MG63 (cell line): ENCODE measurements at regions not wholly inside any gene's neighbourhood (a gene's known extent, or its start where the extent isn't known, plus 50 kb on each side); places are given as distances from the start of the nearest gene placed in this dataset.
"Not testable (repeated sequence)": the region's sequence is repeated elsewhere in the genome, so short reads cannot be mapped to it uniquely, and the experiment has no call there.

ENCODE experiments used
- DNase-seq: peaks from one replicate; pipeline ENCODE4 v3.0.0-alpha.2; 2020
- H3K27me3 ChIP-seq: fragments of 250-450 bp; sonication (Bioruptor Pico); 2 replicates; pipeline ENCODE4 v1.5.1; 2020; ENCODE audit warnings: mild to moderate bottlenecking, moderate library complexity
- H3K36me3 ChIP-seq: fragments of 250-450 bp; sonication (Bioruptor Pico); 2 replicates; pipeline ENCODE4 v1.5.1; 2020; ENCODE audit warnings: mild to moderate bottlenecking, moderate library complexity
- H3K4me3 ChIP-seq: fragments of 250-450 bp; sonication (Bioruptor Pico); 2 replicates; pipeline ENCODE4 v1.5.1; 2020; ENCODE audit warnings: mild to moderate bottlenecking, moderate library complexity
- H3K9me3 ChIP-seq: fragments of 250-450 bp; sonication (Bioruptor Pico); 2 replicates; pipeline ENCODE4 v1.5.1; 2020; ENCODE audit warnings: mild to moderate bottlenecking, moderate library complexity

- no peak for DNase-seq
- no peaks in the 10 kb centered on the region for H3K36me3 ChIP-seq
- H3K9me3 ChIP-seq = no peaks in the 10 kb centered on the region
- H3K4me3 ChIP-seq = no peak overlapping the region
- no peaks in the 10 kb centered on the region for H3K27me3 ChIP-seq
These were observed 193.9 kb downstream of the BCAS1 start for GRCh38 chr20:53876470-53876869.

- Histone ChIP-seq H3K9me3 (no peaks in the 10 kb centered on the region), H3K4me3 (no peak overlapping the region), H3K36me3 (no peaks in the 10 kb centered on the region), H3K27me3 (no peaks in the 10 kb centered on the region)
- DNase-seq = no peak
These were observed 194.9 kb downstream of the BCAS1 start for GRCh38 chr20:53875452-53875851.

GRCh38 chr20:53874706-53875105 lies 195.7 kb downstream of the BCAS1 start:
- H3K36me3 ChIP-seq = no peaks in the 10 kb centered on the region
- H3K4me3 ChIP-seq = no peak overlapping the region
- no peaks in the 10 kb centered on the region for H3K27me3 ChIP-seq
- H3K9me3 ChIP-seq = no peaks in the 10 kb centered on the region
- DNase-seq = no peak

GRCh38 chr20:53874104-53874503 lies 196.3 kb downstream of the BCAS1 start:
- no peaks in the 10 kb centered on the region for H3K36me3 ChIP-seq
- no peak for DNase-seq
- H3K4me3 ChIP-seq = no peak overlapping the region
- H3K9me3 ChIP-seq = no peaks in the 10 kb centered on the region
- no peaks in the 10 kb centered on the region for H3K27me3 ChIP-seq

GRCh38 chr20:53873230-53873604 lies 197.2 kb downstream of the BCAS1 start:
- Histone ChIP-seq H3K27me3 (no peaks in the 10 kb centered on the region), H3K36me3 (no peaks in the 10 kb centered on the region), H3K4me3 (0 out of 2 replicates have a peak overlapping the region, but pooled peaks have one; percentile 2), H3K9me3 (no peaks in the 10 kb centered on the region)
- no peak for DNase-seq

- Histone ChIP-seq H3K27me3 (no peaks in the 10 kb centered on the region), H3K36me3 (no peaks in the 10 kb centered on the region), H3K9me3 (no peaks in the 10 kb centered on the region), H3K4me3 (0 out of 2 replicates have a peak overlapping the region, but pooled peaks have one; percentile 2)
- peak; percentile 52 for DNase-seq
These were observed 197.7 kb downstream of the BCAS1 start for GRCh38 chr20:53872561-53873229.

GRCh38 chr20:53872081-53872541 lies 198.3 kb downstream of the BCAS1 start:
- Histone ChIP-seq H3K4me3 (no peak overlapping the region), H3K27me3 (no peaks in the 10 kb centered on the region), H3K9me3 (no peaks in the 10 kb centered on the region), H3K36me3 (no peaks in the 10 kb centered on the region)
- no peak for DNase-seq

- H3K4me3 ChIP-seq = no peak overlapping the region
- no peaks in the 10 kb centered on the region for H3K27me3 ChIP-seq
- no peaks in the 10 kb centered on the region for H3K36me3 ChIP-seq
- no peak for DNase-seq
- H3K9me3 ChIP-seq = no peaks in the 10 kb centered on the region
These were observed 198.9 kb downstream of the BCAS1 start for GRCh38 chr20:53871541-53871940.

GRCh38 chr20:53870426-53871315 lies 199.7 kb downstream of the BCAS1 start:
- Histone ChIP-seq H3K36me3 (no peaks in the 10 kb centered on the region), H3K4me3 (no peak overlapping the region), H3K9me3 (no peaks in the 10 kb centered on the region), H3K27me3 (no peaks in the 10 kb centered on the region)
- DNase-seq = peak; percentile 18

GRCh38 chr20:53869466-53870258 lies 200.7 kb downstream of the BCAS1 start:
- Histone ChIP-seq H3K9me3 (no peaks in the 10 kb centered on the region), H3K36me3 (no peaks in the 10 kb centered on the region), H3K27me3 (no peaks in the 10 kb centered on the region), H3K4me3 (no peak overlapping the region)
- DNase-seq = peak; percentile 63

GRCh38 chr20:53867741-53868351 lies 202.5 kb downstream of the BCAS1 start:
- DNase-seq = no peak
- H3K9me3 ChIP-seq = no peaks in the 10 kb centered on the region
- no peak overlapping the region for H3K4me3 ChIP-seq
- H3K27me3 ChIP-seq = no peaks in the 10 kb centered on the region
- H3K36me3 ChIP-seq = no peaks in the 10 kb centered on the region

- DNase-seq = peak; percentile 8
These were observed 203.3 kb downstream of the BCAS1 start for GRCh38 chr20:53866794-53867740.

GRCh38 chr20:53865901-53866793 lies 204.2 kb downstream of the BCAS1 start:
- DNase-seq = peak; percentile 77
- no peaks in the 10 kb centered on the region for H3K27me3 ChIP-seq
- H3K9me3 ChIP-seq = no peaks in the 10 kb centered on the region
- H3K36me3 ChIP-seq = no peaks in the 10 kb centered on the region
- no peak overlapping the region for H3K4me3 ChIP-seq

More at GRCh38 chr20:53866794-53867740, 203.3 kb downstream of the BCAS1 start:
- Histone ChIP-seq H3K4me3 (no peak overlapping the region), H3K36me3 (no peaks in the 10 kb centered on the region), H3K9me3 (no peaks in the 10 kb centered on the region), H3K27me3 (no peaks in the 10 kb centered on the region)

GRCh38 chr20:53864765-53865683 lies 205.4 kb downstream of the BCAS1 start:
- H3K4me3 ChIP-seq, H3K9me3 ChIP-seq, H3K27me3 ChIP-seq, H3K36me3 ChIP-seq, DNase-seq: not testable (repeated sequence)
